H9 (cell line): ENCODE measurements at regions not wholly inside any gene's neighbourhood (a gene's known extent, or its start where the extent isn't known, plus 50 kb on each side); places are given as distances from the start of the nearest gene placed in this dataset.

Source experiments
- DNase-seq: peaks from one replicate; pipeline ENCODE4 v3.0.0-alpha.2; 2017
- H2AFZ ChIP-seq: one replicate; pipeline ENCODE4 v1.6.1; 2013; ENCODE audit warnings: mild to moderate bottlenecking, low read length, control low read depth, moderate library complexity
- H2AK5ac ChIP-seq: 2 replicates; pipeline ENCODE4 v1.6.1; 2013; ENCODE audit warnings: low read length, control low read depth, mixed read lengths; ENCODE audit not compliant: insufficient read length
- H2BK120ac ChIP-seq: one replicate; pipeline ENCODE4 v1.6.1; 2013; ENCODE audit warnings: low read depth, mild to moderate bottlenecking, low read length, control low read depth, inconsistent platforms; ENCODE audit not compliant: poor library complexity, severe bottlenecking
- H2BK12ac ChIP-seq: 2 replicates; pipeline ENCODE4 v1.6.1; 2013; ENCODE audit warnings: low read length, control low read depth, mixed read lengths, low read depth; ENCODE audit not compliant: insufficient read length
- H2BK15ac ChIP-seq: 2 replicates; pipeline ENCODE4 v1.6.1; 2013; ENCODE audit warnings: low read depth, low read length, control low read depth
- H2BK20ac ChIP-seq: one replicate; pipeline ENCODE4 v1.6.1; 2013; ENCODE audit warnings: low read depth, mild to moderate bottlenecking, low read length, control low read depth, inconsistent platforms; ENCODE audit not compliant: poor library complexity, severe bottlenecking
- H2BK5ac ChIP-seq: 2 replicates; pipeline ENCODE4 v1.6.1; 2013; ENCODE audit warnings: low read length, control low read depth, mixed read lengths; ENCODE audit not compliant: insufficient read length
- H3K14ac ChIP-seq: 2 replicates; pipeline ENCODE4 v1.6.1; 2013; ENCODE audit warnings: low read length, control low read depth; ENCODE audit not compliant: insufficient read depth
- H3K18ac ChIP-seq: 2 replicates; pipeline ENCODE4 v1.6.1; 2013; ENCODE audit warnings: low read depth, mild to moderate bottlenecking, mixed read lengths, low read length, control low read depth; ENCODE audit not compliant: insufficient read length
- H3K23ac ChIP-seq: 2 replicates; pipeline ENCODE4 v1.6.1; 2013; ENCODE audit warnings: low read length, control low read depth, mixed read lengths, low read depth; ENCODE audit not compliant: insufficient read length
- H3K23me2 ChIP-seq: 2 replicates; pipeline ENCODE4 v1.6.1; 2013; ENCODE audit warnings: low read depth, mild to moderate bottlenecking, mixed read lengths, low read length, control low read depth; ENCODE audit not compliant: insufficient read length, poor library complexity, severe bottlenecking
- H3K27ac ChIP-seq: 2 replicates; pipeline ENCODE4 v1.5.1; 2013; ENCODE audit warnings: low read length, control low read depth, mixed read lengths, low read depth; ENCODE audit not compliant: insufficient read length
- H3K27me3 ChIP-seq: 2 replicates; pipeline ENCODE4 v1.6.1; 2013; ENCODE audit warnings: low read length, control low read depth, inconsistent platforms; ENCODE audit not compliant: insufficient read depth
- H3K4ac ChIP-seq: 2 replicates; pipeline ENCODE4 v1.6.1; 2013; ENCODE audit warnings: low read depth, mild to moderate bottlenecking, control low read depth, inconsistent platforms, low read length, moderate library complexity
- H3K4me1 ChIP-seq: 2 replicates; pipeline ENCODE4 v1.6.1; 2013; ENCODE audit warnings: low read length, control low read depth, inconsistent platforms; ENCODE audit not compliant: insufficient read depth
- H3K4me2 ChIP-seq: 2 replicates; pipeline ENCODE4 v1.6.1; 2013; ENCODE audit warnings: low read length, control low read depth, mixed read lengths; ENCODE audit not compliant: insufficient read length, insufficient read depth
- H3K56ac ChIP-seq: 2 replicates; pipeline ENCODE4 v1.6.1; 2013; ENCODE audit warnings: low read depth, mild to moderate bottlenecking, mixed read lengths, low read length, control low read depth; ENCODE audit not compliant: insufficient read length
- H3K79me1 ChIP-seq: 2 replicates; pipeline ENCODE4 v1.6.1; 2013; ENCODE audit warnings: low read depth, mild to moderate bottlenecking, moderate library complexity, low read length, control low read depth, inconsistent platforms; ENCODE audit not compliant: insufficient read depth, poor library complexity, severe bottlenecking
- H3K79me2 ChIP-seq: 2 replicates; pipeline ENCODE4 v1.6.1; 2013; ENCODE audit warnings: low read length, control low read depth, inconsistent platforms; ENCODE audit not compliant: insufficient read depth
- H3K9ac ChIP-seq: 2 replicates; pipeline ENCODE4 v1.6.1; 2013; ENCODE audit warnings: low read length, control low read depth, mixed read lengths; ENCODE audit not compliant: insufficient read length; ENCODE audit errors: extremely low read depth
- H3K9me3 ChIP-seq: one replicate; pipeline ENCODE4 v1.6.1; 2013; ENCODE audit warnings: low read depth, low read length, inconsistent platforms; ENCODE audit not compliant: control insufficient read depth
- H3T11ph ChIP-seq: one replicate; pipeline ENCODE4 v1.6.1; 2013; ENCODE audit warnings: mild to moderate bottlenecking, low read length, control low read depth, inconsistent platforms
- H4K20me1 ChIP-seq: one replicate; pipeline ENCODE4 v1.6.1; 2013; ENCODE audit not compliant: control insufficient read depth, insufficient read length, insufficient read depth
- H4K5ac ChIP-seq: 2 replicates; pipeline ENCODE4 v1.6.1; 2013; ENCODE audit warnings: low read depth, mild to moderate bottlenecking, mixed read lengths, low read length, control low read depth; ENCODE audit not compliant: insufficient read length
- H4K8ac ChIP-seq: replicated peaks from 2 replicates; pipeline ENCODE4 v1.6.1; 2013; ENCODE audit warnings: low read length, control low read depth, mixed read lengths, low read depth; ENCODE audit not compliant: insufficient read length
- H4K91ac ChIP-seq: 2 replicates; pipeline ENCODE4 v1.6.1; 2013; ENCODE audit warnings: low read depth, mild to moderate bottlenecking, moderate library complexity, mixed read lengths, low read length, control low read depth; ENCODE audit not compliant: insufficient read length
- H3K27ac Mint-ChIP-seq, 3 experiments: 2 replicates in 2 of 3; 3 replicates in 1 of 3; pipeline ENCODE4 v1.8.0; 2020 to 2021; ENCODE audit warnings: mixed read lengths in 3 of 3, mild to moderate bottlenecking in 1 of 3, moderate library complexity in 1 of 3
- H3K27me3 Mint-ChIP-seq: 2 replicates; pipeline ENCODE4 v1.8.0; 2021; ENCODE audit warnings: low read depth, mild to moderate bottlenecking, moderate library complexity, mixed read lengths
- H3K36me3 Mint-ChIP-seq, 3 experiments: 2 replicates in 2 of 3; 3 replicates in 1 of 3; pipeline ENCODE4 v1.8.0; 2020 to 2021; ENCODE audit warnings: low read depth in 3 of 3, mixed read lengths in 3 of 3; ENCODE audit not compliant: insufficient read depth in 1 of 3
- H3K4me1 Mint-ChIP-seq, 2 experiments: 2 replicates each; pipeline ENCODE4 v1.8.0; 2020; ENCODE audit warnings: mixed read lengths in 2 of 2
- H3K4me3 Mint-ChIP-seq, 2 experiments: 2 replicates in 1 of 2; 3 replicates in 1 of 2; pipeline ENCODE4 v1.8.0; 2020 to 2021; ENCODE audit warnings: mild to moderate bottlenecking in 2 of 2, mixed read lengths in 2 of 2, moderate library complexity in 1 of 2
- H3K9me3 Mint-ChIP-seq, 2 experiments: 2 replicates in 1 of 2; 3 replicates in 1 of 2; pipeline ENCODE4 v1.8.0; 2020; ENCODE audit warnings: mild to moderate bottlenecking in 2 of 2, mixed read lengths in 2 of 2, moderate library complexity in 1 of 2
- WGBS: extraction: QIAGEN DNeasy Blood & Tissue Kit; methylation state at CpG from one replicate; pipeline ENCODE4 v1.1.7; 2013; ENCODE audit warnings: missing lambda C conversion rate, low lambda C conversion rate, mixed read lengths; ENCODE audit not compliant: insufficient read length; ENCODE audit errors: extremely low coverage; 5-methylcytosine and 5-hydroxymethylcytosine counted together
- TF ChIP-seq, protein P1 (sequence below): fragments of 200-600 bp; sonication (generic); conservative IDR thresholded peaks from 3 replicates; pipeline ENCODE4 v1.8.0; 2021; ENCODE audit warnings: antibody characterized with exemption, mild to moderate bottlenecking

DNA sequence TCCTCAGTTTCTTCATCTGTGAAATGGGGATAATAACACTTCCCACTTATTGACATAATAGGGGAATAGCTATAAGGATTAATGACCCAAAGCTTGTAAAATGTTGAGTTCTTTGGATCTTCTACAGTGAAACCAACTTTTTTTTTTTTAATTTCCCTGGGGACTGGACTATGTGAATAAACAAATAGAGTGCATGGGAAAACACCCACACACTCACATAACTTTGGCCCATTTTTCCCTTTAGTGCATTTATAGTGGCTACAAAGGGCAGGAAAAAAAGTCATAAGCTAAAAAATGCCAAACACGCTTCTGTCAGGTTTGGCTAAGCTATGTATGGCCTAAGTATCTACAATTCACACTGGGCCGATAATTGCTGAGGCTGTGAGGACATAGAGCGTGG lies 406.2 kb upstream of the JAG1 start:
- Histone ChIP-seq H3K9me3 (no peaks in the 10 kb centered on the region), H3K4me1 (no peaks in the 10 kb centered on the region), H3K79me2 (no peaks in the 10 kb centered on the region), H4K8ac (no peak overlapping the region), H3K9ac (no peak overlapping the region), H2BK5ac (no peak overlapping the region), H2BK20ac (no peak overlapping the region), H3K79me1 (no peaks in the 10 kb centered on the region), H4K5ac (no peak overlapping the region), H3K27me3 (no peaks in the 10 kb centered on the region), H3K18ac (no peak overlapping the region), H3K23ac (no peak overlapping the region), H3K14ac (no peak overlapping the region), H4K20me1 (no peaks in the 10 kb centered on the region), H3K4me2 (no peak overlapping the region), H2BK15ac (no peak overlapping the region), H4K91ac (no peak overlapping the region), H3K23me2 (no peaks in the 10 kb centered on the region), H2BK120ac (no peak overlapping the region), H3K56ac (no peak overlapping the region), H2AFZ (no peak overlapping the region), H3T11ph (no peak overlapping the region), H3K4ac (no peak overlapping the region), H3K27ac (no peak overlapping the region), H2BK12ac (no peak overlapping the region), H2AK5ac (no peak overlapping the region)
- Mint-ChIP-seq H3K27me3 (no peaks in the 10 kb centered on the region), H3K4me3 (no peak overlapping the region), H3K27ac (no peak overlapping the region), H3K9me3 (no peaks in the 10 kb centered on the region), H3K36me3 (no peaks in the 10 kb centered on the region), H3K4me1 (no peaks in the 10 kb centered on the region)
- TF ChIP-seq, protein P1, sequence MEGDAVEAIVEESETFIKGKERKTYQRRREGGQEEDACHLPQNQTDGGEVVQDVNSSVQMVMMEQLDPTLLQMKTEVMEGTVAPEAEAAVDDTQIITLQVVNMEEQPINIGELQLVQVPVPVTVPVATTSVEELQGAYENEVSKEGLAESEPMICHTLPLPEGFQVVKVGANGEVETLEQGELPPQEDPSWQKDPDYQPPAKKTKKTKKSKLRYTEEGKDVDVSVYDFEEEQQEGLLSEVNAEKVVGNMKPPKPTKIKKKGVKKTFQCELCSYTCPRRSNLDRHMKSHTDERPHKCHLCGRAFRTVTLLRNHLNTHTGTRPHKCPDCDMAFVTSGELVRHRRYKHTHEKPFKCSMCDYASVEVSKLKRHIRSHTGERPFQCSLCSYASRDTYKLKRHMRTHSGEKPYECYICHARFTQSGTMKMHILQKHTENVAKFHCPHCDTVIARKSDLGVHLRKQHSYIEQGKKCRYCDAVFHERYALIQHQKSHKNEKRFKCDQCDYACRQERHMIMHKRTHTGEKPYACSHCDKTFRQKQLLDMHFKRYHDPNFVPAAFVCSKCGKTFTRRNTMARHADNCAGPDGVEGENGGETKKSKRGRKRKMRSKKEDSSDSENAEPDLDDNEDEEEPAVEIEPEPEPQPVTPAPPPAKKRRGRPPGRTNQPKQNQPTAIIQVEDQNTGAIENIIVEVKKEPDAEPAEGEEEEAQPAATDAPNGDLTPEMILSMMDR = no peak
- DNase-seq = no peak
- no CpG with 5 or more reads among the region's 3 CpGs for WGBS
